T-helper 1 cell treated with Interleukin-12 subunit alpha and Interleukin-12 subunit beta and Interleukin-4 antibody, amounts not matched to agents 30 μg/mL and 1 μg/mL, for 36 hours (primary cell): ENCODE measurements at regions not wholly inside any gene's neighbourhood (a gene's known extent, or its start where the extent isn't known, plus 50 kb on each side); places are given as distances from the start of the nearest gene placed in this dataset.

ENCODE experiments used
- H3K27ac Mint-ChIP-seq: one replicate; pipeline ENCODE4 v1.8.0; 2021; ENCODE audit warnings: mild to moderate bottlenecking, mixed read lengths
- H3K27me3 Mint-ChIP-seq: one replicate; pipeline ENCODE4 v1.8.0; 2021; ENCODE audit warnings: low read depth, mixed read lengths
- H3K36me3 Mint-ChIP-seq: one replicate; pipeline ENCODE4 v1.8.0; 2021; ENCODE audit warnings: low read depth, mixed read lengths
- H3K4me1 Mint-ChIP-seq: one replicate; pipeline ENCODE4 v1.8.0; 2021; ENCODE audit warnings: low read depth, mixed read lengths
- H3K4me3 Mint-ChIP-seq: one replicate; pipeline ENCODE4 v1.8.0; 2021; ENCODE audit warnings: mild to moderate bottlenecking, moderate library complexity, mixed read lengths
- H3K9me3 Mint-ChIP-seq: one replicate; pipeline ENCODE4 v1.8.0; 2021; ENCODE audit warnings: mixed read lengths

GRCh38 chr7:25850735-25851134 is 301.3 kb upstream of the NFE2L3 start:
- H3K27ac Mint-ChIP-seq = no peak overlapping the region
- peaks cover 2% of the 10 kb centered on the region for H3K36me3 Mint-ChIP-seq
- H3K27me3 Mint-ChIP-seq = peaks cover 55% of the 10 kb centered on the region
- H3K9me3 Mint-ChIP-seq = no peaks in the 10 kb centered on the region
- peaks cover 23% of the 10 kb centered on the region for H3K4me1 Mint-ChIP-seq
- no peak overlapping the region for H3K4me3 Mint-ChIP-seq

DNA sequence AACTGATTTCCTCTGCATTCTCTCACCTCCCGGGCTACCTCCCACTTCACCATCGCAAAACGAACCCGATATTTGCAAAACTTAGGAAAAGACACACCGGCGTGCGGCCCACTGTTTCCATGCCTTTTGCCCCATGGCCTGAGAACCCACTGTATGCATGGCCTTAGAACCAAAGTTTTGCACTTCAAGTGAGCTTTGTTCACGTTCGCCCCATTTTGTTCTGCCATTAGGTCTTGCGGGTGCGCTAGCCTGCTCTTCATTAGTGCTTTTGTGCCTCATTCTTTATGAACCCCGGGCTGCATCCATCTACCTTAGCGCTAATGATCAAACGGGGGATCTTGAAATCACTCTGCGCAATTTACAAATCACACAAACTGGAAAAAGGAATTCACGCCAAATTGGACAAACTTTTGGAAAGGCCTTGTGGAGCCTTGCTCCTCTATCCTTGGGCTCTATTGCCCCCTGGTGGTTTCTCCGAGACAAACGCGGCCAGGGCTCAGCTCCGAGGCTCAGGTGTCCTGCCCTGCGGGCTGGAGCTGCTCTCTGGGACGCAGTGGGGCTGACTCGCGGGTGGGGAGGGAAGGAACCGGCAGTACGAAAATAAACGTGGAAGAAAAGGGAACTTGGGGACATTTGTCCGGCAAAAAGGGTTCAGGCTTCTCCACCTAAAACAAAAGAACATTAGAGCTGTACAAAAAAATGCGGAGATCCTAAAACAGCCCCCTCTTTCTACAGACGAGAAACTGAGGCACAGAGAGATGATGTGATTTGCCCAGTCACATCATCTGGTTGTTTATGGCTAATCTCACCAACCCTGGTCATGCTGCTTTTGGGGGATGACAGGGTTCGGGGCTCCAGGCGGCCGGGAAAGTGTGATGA is 300.4 kb upstream of the NFE2L3 start:
- Mint-ChIP-seq H3K9me3 (no peaks in the 10 kb centered on the region), H3K4me1 (peaks cover 23% of the 10 kb centered on the region), H3K36me3 (peaks cover 2% of the 10 kb centered on the region), H3K27ac (peak overlapping the region; percentile 78), H3K27me3 (peaks cover 55% of the 10 kb centered on the region), H3K4me3 (peak overlapping the region; percentile 77)

DNA sequence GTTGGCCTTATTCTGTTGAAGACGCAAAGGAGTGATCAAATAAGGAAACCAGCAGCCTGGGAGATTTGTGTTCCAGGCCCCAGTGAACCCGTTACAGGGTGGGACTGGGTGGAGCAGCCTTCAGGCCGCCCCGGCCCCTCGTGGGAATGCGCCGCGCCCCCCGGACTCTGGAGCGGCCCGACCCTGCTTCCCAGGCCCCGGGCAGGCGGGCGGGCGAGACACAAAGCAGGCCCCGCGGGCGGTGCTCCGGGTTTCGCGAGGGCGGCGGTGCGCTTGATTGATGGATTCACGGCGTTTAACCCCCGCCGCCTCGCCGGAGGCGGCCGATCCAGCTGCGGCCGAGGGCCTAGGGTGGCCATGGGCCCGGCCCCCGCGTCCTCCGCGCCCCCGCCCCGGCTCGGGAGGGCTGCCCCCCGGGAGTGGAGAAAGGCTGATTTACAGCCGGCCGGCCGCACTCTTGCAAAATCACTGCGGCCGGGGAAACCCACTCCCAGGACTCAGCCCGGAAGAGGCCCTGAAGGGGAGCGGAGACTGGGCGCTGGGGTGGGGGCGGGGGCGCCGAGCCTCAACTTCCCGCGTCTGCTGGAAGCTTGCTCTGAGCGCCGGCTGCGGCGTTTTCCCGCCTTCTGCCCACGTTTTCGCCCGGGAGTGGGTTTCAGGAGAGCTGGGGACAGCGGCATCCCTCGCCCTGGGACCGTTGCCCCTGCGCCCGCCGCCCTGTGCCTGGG is 299.6 kb upstream of the NFE2L3 start:
- H3K27ac Mint-ChIP-seq = no peak overlapping the region
- H3K4me1 Mint-ChIP-seq = peaks cover 23% of the 10 kb centered on the region
- H3K27me3 Mint-ChIP-seq = peaks cover 55% of the 10 kb centered on the region
- peak overlapping the region; percentile 77 for H3K4me3 Mint-ChIP-seq
- no peaks in the 10 kb centered on the region for H3K9me3 Mint-ChIP-seq
- peaks cover 2% of the 10 kb centered on the region for H3K36me3 Mint-ChIP-seq

DNA sequence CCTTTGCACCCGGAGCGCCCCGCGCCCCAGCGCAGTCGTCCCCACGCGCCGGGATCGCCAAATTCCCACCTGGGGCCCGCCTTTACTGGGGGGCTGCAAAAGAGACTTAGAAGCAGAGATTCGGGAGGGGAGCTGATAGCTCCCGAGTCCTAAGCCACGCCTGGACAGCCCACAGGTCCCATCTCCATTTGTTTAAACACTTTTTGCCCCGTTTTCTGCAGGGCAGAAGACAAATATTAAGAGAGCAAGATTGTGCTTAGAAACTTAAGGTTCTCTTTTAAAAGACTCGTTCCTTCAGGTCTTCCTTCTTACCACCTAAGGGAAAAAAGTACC is 299.1 kb upstream of the NFE2L3 start:
- Mint-ChIP-seq H3K4me1 (peaks cover 23% of the 10 kb centered on the region), H3K27me3 (peaks cover 50% of the 10 kb centered on the region), H3K27ac (peak overlapping the region; percentile 39), H3K36me3 (peaks cover 2% of the 10 kb centered on the region), H3K4me3 (peak overlapping the region; percentile 57), H3K9me3 (no peaks in the 10 kb centered on the region)

DNA sequence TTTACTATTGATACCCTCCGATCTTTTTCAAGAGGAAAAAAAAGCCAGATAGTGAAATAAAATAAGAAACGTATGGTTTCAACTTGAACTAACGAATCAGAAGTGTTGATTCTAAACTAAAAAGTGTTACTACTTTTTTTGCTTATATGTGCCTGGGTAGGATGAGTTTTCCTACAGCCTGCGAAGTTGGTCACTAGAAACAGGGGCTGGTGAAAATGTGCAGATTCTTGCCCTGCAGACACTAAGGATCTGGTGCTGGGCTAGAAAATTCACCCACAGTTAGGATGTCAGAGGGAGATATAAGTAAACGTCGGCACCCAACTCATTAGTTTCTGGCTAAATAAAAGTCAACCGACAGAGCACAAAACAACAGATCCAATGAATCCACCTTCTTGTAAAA is 298.7 kb upstream of the NFE2L3 start:
- Mint-ChIP-seq H3K27ac (peak overlapping the region; percentile 39), H3K27me3 (peaks cover 50% of the 10 kb centered on the region), H3K4me1 (peaks cover 23% of the 10 kb centered on the region), H3K36me3 (peaks cover 2% of the 10 kb centered on the region), H3K4me3 (peak overlapping the region; percentile 57), H3K9me3 (no peaks in the 10 kb centered on the region)

GRCh38 chr7:25854059-25854458 is 297.9 kb upstream of the NFE2L3 start:
- Mint-ChIP-seq H3K36me3 (peaks cover 2% of the 10 kb centered on the region), H3K4me1 (peaks cover 23% of the 10 kb centered on the region), H3K27ac (no peak overlapping the region), H3K9me3 (no peaks in the 10 kb centered on the region), H3K4me3 (peak overlapping the region; percentile 6), H3K27me3 (peaks cover 50% of the 10 kb centered on the region)

DNA sequence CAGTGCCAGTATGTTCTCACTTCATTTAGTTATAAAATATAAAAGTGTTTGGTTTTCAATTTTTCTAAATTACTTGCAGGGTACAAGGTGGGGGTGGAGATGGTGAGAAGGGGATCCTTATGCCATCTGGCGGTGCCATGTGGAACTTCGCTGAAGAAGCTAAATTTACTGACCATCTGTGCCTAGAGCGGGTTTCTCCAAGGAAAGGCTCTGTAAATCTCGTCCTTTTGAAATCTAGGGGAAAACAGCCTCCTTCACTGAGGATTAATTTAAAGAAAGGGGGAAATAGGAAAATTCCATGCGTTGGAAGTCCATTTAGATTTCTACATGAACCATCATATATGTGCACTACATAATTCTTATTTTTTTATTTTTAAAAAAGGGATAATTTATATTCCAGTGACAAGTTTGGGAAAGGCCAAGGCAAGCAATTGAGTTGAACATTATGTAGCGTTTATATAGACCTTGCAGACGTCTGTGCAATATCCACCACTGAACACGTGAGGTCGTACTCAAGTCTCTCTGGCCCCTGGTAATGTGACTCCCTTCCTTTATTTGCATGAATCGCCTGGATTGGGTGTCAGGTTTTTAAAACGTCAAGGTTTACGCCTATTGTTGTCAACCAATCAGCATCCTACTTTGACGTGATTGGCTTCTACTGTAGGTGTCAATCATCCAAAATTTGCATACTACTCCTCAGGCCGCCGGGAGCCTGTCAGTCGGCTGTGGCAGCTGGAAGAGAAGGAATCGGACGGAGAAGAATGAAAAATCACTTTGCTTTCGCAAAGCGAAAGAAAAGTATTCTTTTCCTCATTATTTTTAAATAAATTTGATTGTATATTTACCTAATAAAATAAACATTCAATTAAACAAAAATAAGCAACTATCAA is 297.1 kb upstream of the NFE2L3 start:
- Mint-ChIP-seq H3K9me3 (no peaks in the 10 kb centered on the region), H3K4me1 (peaks cover 31% of the 10 kb centered on the region), H3K36me3 (peaks cover 4% of the 10 kb centered on the region), H3K27ac (peak overlapping the region; percentile 77), H3K27me3 (peaks cover 55% of the 10 kb centered on the region), H3K4me3 (peak overlapping the region; percentile 70)

DNA sequence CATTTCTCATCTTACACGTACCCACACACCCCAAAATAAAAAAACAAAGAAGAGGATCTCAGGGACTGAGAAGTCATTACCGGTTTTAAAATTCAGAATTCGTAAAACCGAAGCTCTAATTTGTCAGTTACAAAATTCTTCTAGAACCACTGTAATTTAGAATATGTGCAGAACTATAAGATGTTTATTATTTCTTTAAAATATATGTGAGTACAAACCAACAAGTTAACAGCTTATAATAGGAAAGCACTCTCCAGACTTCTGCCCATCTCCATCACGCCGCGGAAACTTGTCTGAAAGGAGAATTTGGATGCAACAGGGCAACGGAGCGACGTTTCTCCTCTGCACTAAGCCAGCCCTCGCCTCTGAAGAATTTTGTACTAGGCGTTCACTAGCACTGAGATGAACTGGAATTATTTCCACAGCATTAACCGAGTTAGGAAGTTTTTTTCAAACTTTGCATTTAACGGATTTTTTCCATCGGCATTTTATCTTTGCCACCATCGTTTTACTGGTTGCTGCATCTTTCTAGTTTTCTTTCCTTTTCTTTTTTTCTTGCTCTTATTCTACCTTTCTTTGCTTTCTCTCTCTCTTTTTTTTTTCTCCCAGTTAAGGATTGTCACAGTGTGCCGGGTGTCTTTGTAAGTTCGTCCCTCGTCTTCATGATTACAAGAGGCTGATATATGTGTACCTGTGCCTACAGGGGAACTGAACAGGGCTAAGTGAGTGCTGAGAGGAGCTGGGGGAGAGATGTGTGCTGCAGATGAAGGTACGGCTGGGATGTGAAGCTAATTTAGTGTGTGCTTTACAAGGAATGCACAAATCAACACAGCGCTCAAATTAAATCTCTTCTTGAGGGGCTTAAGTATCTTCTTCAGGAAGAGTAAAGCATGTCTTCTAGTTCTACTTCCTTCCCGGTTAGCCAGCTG is 295.9 kb upstream of the NFE2L3 start:
- H3K4me3 Mint-ChIP-seq = no peak overlapping the region
- H3K27ac Mint-ChIP-seq = no peak overlapping the region
- no peaks in the 10 kb centered on the region for H3K9me3 Mint-ChIP-seq

DNA sequence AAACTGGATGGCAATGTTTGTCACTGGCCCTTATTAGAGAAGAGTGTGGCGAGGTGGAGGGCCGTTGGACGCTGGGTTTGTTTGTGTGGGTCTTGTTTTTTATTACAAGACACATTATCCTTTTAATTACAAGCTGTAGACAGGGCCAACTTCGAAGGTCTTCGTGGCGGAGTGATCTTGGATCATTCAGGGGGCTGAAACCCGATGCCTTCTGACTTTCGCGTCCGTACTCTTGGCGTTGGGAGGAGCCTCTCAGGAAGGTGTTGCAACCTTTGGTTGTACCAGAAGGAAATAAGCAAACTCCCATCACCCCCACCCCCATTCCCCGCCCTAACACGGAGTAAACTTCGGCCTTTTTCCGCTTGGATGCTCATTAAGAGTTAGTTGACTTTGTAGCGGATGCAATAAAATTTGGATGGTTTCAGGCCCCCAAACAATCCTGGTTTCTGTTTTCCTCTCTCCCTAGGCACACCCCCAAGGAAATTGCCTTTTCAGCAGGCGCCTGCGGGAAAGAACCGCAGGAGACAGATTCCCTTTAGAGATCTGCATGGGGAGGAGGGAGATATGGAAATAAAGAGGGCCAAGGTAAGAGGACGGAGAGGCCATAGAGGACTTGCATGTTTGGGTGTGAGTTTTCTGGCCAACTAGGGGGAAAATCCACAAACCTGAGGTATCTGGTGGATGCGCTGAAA is 294.5 kb upstream of the NFE2L3 start:
- no peaks in the 10 kb centered on the region for H3K9me3 Mint-ChIP-seq

More for the DNA sequence above, 295.9 kb upstream of the NFE2L3 start:
- H3K4me1 Mint-ChIP-seq = peaks cover 40% of the 10 kb centered on the region
- peaks cover 55% of the 10 kb centered on the region for H3K27me3 Mint-ChIP-seq
- H3K36me3 Mint-ChIP-seq = peaks cover 4% of the 10 kb centered on the region

DNA sequence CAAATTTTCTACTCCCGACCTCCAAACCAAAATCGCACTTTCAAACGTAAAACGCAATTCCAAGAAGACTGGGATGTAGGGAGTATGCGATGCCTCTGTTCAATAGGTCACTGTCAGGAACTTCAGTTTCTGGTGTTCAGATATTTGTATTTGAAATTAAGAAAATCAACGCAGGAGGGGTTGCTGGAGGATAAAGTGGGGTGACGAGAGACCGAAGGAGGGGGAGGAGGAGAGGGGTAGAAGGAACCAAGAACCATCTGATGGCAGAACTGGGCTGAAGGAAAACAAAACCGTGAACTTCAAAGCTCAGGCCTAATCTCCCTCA is 293.8 kb upstream of the NFE2L3 start:
- Mint-ChIP-seq H3K27me3 (peaks cover 60% of the 10 kb centered on the region), H3K27ac (no peak overlapping the region), H3K9me3 (no peaks in the 10 kb centered on the region), H3K4me1 (peaks cover 42% of the 10 kb centered on the region), H3K4me3 (no peak overlapping the region), H3K36me3 (peaks cover 5% of the 10 kb centered on the region)

More for the DNA sequence above, 294.5 kb upstream of the NFE2L3 start:
- Mint-ChIP-seq H3K4me1 (peaks cover 41% of the 10 kb centered on the region), H3K27ac (no peak overlapping the region), H3K36me3 (peaks cover 5% of the 10 kb centered on the region), H3K27me3 (peaks cover 58% of the 10 kb centered on the region), H3K4me3 (no peak overlapping the region)

- Mint-ChIP-seq H3K27ac (peak overlapping the region; percentile 88), H3K4me1 (peaks cover 45% of the 10 kb centered on the region), H3K9me3 (no peaks in the 10 kb centered on the region), H3K27me3 (peaks cover 60% of the 10 kb centered on the region), H3K36me3 (peaks cover 5% of the 10 kb centered on the region), H3K4me3 (peak overlapping the region; percentile 69)
Measured at GRCh38 chr7:25858525-25859411, 293.2 kb upstream of the NFE2L3 start.

DNA sequence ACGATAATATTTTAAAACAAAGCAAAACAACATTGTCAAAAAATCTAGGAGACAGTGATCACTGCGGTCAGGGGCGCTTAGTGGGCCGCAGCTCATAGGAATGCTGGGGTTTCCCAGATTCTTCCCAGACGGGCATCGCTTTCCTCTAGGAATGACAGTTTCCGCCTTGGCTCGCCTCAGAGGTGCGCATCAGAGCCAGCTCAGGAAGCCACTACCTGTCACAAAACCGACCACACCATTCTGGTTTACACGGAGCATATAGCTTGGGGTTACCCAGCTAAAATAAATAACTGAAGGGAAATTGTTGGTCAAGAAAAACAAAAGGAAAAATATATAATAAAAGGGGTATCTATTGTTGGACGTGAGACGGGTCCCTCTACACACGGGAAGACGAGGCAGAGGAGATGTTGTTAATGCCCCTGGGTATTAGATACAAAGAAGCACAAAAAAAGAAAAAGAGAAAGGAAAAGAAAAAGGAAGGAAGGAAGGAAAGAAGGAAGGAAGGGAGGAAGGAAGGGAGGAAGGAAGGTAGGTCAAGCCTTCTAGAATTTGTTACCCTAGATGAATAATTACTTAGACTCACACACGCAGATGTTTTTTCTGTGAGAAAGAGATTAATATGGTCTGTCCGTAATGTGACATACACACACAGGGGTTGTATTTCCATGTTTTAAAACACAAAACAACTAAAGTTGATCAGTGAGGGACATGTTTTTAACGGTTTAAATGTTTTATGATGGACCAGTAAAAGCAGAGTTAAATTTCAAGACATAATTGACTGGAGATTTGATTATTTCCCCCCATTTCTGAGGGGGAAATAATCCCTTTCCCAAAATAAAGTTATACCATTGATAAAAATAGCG is 292.4 kb upstream of the NFE2L3 start:
- no peaks in the 10 kb centered on the region for H3K9me3 Mint-ChIP-seq
- peaks cover 5% of the 10 kb centered on the region for H3K36me3 Mint-ChIP-seq
- H3K4me1 Mint-ChIP-seq = peaks cover 41% of the 10 kb centered on the region
- peak overlapping the region; percentile 88 for H3K27ac Mint-ChIP-seq
- peaks cover 56% of the 10 kb centered on the region for H3K27me3 Mint-ChIP-seq
- H3K4me3 Mint-ChIP-seq = peak overlapping the region; percentile 69
